ENCODE measurements at regions not wholly inside any gene's neighbourhood (a gene's known extent, or its start where the extent isn't known, plus 50 kb on each side); places are given as distances from the start of the nearest gene placed in this dataset.
"Not testable (repeated sequence)": the region's sequence is repeated elsewhere in the genome, so short reads cannot be mapped to it uniquely, and the experiment has no call there.

DNA sequence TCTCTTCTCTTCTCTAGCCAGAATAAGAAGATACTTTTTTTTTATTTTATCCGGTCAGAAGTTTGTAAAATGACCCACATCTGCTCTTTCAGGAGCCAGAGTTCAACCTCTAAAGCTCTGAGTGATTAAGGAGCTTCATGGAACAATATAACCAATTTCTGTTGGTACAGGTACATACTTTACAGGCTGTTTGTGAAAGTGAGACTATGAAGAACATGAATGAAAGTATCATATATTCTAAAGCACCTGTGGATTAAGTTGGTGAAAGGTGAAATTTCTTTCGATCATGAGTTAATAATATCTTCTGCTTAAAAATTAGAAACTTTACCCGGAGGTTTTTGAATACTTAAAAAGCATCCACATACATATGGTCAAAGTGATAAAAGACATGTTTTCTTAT is 65.2 kb downstream of the DMRT2 start:
- DNase-seq, result no peak

DNA sequence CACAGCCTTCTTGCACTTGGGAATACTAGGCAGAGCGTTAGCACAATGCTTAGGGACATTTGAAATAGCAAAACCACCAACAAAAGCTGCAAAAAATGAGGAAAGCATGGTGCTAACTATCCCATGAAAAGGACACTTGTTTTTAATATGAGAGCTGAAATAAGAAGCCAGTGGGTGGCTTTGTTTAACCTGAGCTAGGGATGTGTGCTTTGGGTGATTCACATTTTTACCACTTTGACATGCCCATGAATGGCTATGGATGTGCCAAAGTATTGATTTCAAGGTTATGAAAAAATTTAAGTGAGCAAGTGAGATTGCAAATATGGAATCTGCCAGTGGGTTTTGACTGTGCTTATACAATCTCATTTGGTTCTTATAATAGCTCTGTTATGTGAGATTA is 67.3 kb downstream of the DMRT2 start:
- DNase-seq, result no peak

DNA sequence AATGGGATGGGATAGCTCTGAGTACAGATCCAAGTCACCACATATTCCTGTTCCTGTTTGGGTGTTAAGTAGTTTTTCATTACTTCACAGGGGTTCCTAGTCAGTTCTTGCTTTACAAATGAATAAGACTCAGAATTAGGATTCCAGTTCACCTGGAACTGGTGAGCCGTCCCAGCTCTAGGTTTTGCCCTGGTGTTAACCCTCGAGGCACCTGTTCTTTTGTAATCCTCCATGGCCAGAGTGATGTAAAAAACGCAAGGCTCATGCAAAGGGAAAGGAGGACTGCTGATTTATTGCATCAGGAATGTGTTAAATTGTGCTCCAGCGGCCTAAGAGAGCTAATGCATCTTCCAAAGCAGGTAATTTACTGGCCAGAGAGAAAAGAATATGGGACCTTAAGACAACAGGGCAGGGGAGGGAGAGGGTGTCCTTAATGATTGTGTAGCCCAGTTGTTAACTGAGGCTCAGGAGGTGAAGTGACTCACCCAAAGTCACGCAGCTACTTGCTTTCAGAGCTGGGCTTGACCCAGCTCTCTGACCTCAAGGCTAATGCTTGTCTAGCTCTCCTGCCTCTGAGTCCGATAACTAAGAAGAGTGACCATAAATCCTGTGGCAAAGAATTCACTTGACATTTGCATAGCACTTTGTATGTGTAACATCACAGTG is 70.5 kb downstream of the DMRT2 start:
- no peak for DNase-seq

DNA sequence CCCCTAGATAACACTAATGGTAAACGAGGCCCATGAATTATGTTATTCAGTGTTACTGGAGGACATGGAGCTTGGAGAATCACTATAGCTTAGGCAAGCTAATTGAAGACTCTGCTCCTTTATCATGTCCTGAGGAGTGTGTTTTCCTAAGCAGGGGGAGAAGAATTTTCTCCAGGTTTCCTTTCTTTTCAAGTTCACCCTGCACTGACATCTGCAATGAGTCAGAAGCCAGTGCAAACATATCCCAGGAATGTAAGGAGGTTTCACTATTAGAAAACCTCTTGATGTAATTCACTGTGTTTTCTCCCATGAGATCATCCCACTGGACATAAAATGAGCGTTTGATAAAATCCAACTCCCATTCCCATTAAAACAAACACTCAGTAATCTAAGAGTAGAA is 75.6 kb downstream of the DMRT2 start:
- no peak for DNase-seq

DNA sequence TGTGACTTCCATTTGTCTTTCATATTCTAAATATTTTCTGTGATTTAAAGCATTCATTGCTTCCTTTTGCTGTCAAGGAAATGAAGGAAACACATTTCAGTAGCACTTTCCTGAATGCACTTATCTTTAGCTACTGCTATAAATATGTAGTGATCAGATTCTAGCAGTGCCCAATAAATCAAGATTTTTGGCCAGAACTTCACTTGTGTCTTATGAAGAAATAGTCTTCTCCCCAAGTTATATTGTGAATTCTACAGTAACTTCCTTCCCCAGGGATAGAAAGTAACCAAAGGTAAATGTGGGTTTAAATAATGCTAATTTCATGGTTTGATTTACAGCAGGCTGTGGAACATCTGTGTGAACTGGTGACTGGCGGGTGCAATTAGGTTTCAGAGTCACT is 77.9 kb downstream of the DMRT2 start:
- no peak for DNase-seq

DNA sequence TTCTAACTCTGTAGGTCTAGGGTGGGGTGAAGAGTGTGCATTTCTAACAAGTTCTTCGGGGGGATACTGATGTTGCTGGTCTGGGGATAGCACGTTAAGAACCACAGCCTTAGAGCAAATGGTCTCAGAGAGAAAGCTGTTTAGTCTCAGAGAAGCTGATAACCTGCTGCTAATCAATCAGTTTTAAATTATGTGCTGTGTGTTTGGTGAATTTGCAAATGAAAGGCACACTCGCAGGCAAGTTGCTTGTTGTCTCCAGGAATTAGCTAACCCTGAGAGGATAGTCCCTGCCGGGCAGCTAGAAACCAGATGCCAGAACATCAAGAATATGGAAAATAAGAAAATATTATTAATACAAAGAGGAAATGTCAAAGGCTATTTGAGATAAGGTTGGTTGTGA is 79.2 kb downstream of the DMRT2 start:
- no peak for DNase-seq

DNA sequence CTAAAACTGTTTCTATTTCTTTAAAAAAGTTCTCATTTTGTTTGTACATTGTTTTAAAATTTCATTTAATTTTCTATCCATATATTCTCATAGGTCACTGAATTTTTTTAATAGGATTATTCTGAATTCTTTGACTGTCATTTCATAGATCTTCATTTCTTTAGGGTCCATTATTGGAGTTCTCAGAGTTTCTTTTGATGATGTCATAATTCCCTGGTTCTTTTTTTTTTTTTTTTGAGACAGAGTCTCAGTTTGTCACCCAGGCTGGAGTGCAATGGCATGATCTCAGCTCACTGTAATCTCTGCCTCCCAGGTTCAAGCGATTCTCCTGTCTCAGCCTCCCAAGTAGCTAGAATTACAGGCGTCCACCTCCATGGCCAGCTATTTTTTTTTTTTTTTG is 89.9 kb downstream of the DMRT2 start:
- no peak for DNase-seq

DNA sequence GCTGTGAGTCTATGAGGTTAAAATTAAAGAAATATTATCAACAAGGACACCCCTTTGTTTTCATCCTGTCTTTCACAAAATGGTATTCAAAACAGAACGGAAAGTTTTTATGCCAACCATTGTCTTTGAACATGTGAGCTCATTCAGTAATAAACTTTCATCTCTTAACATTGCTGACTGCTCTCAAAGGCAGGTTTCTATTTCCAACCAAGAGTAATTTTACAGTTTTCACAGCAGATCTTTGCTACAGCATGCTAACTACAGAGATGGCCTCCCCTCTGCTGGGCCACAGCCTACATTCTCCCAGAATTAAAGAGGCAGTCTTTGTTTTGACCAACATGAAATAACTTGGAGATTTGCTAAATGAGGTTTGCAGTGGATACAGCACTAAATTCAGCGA is 101.5 kb downstream of the DMRT2 start:
- no peak for DNase-seq

DNA sequence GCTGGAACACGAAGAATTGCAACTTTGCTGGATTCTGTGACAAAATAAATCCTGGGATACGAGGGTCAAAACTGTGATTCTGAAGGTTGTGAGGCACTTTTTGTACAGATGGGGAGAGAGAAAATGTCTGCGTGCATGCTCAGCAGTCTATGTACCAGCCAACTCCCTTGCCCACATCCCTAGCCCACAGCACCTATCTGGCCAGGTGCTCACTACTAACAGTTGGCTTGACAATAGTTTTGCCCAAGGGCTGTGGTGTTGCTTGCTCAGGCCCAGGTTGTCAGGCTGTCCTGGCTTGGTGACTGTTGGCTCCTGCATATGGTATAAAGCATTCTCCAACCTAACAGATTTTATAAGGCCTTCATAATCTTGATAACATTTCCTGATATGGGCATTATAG is 102.0 kb downstream of the DMRT2 start:
- DNase-seq, result no peak

DNA sequence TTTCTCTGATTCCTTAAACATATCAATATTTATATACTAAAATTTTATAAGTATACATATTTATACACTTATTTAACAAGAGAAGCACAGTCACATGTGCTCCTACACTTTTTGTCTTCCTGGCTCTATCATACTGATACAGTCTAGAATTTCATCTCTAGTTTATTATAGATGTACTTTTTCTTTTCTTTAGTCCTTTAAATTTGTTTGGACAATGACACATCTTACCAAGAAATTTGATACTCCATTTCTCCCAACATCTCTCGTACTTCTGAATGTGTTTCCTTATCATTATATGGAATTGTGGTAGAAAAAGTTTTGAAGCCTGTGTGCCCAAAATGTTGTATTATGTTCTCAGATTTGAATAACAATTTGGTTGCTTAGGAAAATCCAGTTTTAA is 104.6 kb downstream of the DMRT2 start:
- no peak for DNase-seq

DNA sequence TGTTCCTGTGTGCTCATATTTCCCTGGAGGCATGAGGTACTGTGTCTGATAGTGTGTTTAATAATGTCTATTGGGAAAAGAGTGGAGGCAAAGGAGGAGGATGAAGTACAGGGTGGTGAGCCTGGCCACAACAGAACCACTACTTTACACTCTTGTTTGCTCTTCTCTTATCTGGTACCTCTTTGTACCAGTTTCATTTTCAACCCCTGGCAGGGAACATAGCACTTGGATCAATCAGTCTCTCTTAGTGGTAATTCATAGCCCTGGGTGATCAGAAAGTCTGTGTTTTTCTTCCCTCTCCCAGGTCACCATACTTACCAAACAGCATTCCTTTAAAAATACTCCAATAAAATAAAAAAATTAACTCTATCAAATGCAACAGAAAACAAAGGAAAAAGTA is 105.4 kb downstream of the DMRT2 start:
- DNase-seq, result no peak

DNA sequence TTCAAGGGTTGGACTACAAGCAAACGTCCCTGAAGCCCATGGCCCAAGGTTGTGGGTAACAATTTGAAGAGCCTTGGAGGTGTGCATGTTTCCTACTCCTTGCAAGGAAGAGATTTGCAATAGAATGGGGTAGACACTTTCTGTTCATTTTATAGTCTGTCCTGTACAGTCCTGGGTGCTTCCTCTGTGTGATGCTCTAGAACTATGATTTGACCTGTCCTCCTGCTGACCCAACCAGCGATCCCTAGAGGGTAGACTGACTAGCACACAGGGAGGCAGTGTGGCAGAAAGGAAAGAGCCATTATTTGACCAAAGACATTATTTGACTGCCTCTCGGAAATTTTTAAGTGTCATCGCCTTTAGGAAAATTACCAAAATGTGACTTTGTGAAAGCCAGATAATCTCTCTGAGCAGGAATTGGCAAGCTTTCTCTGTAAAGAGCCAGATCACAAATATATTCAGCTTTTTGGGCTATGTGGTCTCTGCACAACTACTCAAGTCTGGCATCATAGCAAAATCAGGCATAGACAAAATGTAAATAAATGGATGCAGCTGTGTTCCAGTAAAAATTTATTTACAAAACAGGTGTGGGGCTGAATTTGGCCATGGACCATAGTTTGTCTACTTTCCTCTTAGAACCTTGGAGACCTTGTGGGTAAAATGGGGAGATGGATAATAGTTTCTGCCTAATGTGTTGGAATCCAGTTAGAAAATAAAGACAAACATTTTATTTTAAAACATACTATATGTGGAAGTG is 106.8 kb downstream of the DMRT2 start:
- DNase-seq, result no peak

DNA sequence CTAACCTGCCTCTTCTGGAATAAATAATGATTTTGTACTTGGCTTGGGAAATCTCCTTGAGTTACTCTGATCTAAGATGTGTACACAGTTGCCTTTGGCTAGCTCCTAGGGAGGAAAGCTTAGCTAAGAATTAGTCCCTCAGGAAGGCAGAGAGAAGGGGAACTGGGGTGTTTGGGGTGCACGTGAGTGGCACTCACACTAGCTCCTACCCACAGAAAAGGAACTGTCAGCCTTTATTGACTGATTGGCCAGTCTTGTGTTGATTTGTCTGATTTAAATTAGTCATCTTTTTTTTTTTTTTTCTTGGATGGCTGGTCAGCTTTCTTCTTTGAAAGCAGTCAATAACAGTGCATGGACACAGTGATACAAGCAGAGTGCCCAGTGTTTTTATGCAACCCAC is 107.7 kb downstream of the DMRT2 start:
- DNase-seq, result no peak

DNA sequence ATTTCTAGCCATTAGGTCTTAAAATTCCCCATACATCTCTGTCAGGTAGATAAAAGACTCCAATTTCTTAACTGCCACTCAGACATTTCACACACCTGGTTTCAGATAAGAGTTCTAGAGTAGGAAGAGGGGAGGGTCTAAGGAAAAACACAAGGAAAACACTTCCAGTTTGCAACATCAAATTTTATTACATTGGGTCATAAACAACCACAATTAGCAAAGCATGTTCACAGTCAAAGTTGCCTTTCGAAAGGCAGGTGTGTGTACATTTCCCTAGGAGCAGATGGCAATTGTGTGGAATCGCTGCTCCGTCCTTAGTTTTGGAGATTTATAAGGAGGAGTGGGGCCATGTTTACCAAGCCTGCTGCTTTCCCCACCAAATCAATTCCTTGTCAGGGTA is 120.8 kb downstream of the DMRT2 start:
- DNase-seq, result no peak

DNA sequence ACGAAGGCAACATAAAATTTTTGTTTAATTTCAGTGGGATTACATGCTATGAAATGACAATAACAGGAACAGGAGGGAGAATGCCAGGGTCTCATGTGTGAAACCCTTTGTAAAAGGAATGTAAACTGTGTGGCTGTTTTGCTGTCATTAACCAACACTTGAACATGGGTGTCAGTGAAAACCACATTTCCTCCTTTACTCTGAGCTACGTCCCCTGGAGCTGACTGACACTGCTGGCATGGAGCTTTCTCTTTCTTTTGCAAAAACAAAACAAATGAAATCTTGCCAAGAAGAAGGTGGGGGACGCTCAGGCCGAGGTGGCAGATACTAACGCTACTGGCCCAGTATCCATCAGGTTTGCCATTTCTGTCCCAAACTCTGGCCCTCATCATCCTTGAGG is 121.4 kb downstream of the DMRT2 start:
- DNase-seq, result no peak

DNA sequence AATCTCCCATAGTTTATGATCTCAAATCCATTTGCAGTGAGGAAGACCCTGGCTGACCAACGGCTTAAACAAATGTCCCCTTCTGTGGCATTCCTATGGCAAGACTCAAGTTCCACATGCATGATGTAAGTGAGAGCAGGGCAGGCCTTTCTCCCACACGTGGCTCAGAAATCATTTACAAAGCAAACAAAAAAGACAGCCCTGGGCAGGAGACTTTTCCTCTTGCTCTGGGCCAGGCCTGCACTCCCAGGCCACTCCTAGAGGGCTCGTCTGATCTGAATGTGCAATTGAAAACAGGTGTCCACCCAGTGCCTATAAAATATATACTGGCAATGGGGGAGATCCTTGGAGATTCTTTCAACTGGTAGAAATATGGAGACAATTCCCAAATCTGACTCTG is 123.1 kb downstream of the DMRT2 start:
- no peak for DNase-seq

DNA sequence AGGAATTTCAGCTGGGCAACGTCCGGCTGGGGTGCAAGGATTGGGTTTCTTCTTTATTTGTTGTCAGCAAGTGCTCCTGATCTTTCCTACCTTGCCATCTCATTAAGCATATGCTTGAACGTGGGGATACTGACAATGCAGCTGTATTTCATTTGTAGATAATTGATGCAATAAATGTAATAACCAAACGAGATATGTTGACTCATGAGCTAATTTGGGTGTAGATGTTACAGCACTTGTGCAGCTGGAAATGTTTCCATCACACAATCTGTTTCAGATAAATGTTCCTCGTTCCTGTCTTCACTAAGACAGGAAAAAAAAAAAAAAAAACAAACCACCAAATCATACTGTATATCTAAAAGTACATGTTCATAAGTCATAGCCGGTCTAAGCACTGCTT is 123.8 kb downstream of the DMRT2 start:
- no peak for DNase-seq

DNA sequence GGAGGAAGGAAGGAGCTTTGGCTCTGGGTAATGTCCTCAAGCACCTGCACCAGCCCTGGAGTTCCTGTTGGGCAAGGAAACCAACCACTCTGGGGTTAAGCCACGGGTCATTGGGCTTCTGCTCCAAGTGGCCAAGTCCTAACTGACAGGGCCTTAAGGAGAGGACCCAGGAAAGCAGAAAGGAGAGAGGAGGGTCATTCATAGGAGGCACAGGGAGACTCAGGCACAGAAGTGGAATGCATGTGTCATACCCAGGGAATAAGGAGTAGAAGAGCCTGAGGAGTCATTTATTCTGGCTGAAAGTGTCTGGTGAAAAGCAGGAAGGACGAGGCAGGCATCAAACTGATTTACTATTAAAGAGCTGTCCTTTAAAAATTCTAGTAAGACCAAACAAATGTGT is 129.2 kb downstream of the DMRT2 start:
- DNase-seq, result no peak

DNA sequence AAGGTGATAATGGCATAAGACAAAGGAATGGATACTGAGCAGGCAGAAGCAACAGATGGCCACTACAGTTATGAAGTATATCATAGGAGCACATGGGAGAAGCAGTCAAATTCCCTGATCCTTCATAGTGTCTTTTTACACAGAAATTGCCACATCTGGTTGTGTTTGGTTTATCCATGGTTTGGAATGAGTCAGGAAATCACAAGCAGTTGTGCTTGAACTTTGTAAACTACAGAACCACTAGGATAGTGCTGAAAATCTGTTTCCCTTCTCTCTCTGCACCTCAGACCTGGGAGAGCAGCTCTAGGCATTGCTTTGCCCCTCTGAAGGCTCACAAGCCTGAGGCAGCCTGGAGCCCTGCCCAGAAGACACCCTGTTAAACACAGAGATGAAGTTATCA is 134.0 kb downstream of the DMRT2 start:
- no peak for DNase-seq

DNA sequence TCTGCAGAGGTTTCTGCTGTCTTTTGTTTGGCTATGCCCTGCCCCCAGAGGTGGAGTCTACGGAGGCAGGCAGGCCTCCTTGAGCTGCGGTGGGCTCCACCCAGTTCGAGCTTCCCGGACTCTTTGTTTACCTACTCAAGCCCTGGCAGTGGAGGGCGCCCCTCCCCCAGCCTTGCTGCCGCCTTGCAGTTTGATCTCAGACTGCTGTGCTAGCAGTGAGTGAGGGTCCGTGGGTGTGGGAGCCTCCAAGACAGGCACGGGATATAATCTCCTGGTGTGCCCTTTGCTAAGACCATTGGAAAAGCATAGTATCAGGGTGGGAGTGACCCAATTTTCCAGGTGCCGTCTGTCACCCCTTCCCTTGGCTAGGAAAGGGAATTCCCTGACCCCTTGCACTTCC is 137.0 kb downstream of the DMRT2 start:
- not testable (repeated sequence) for DNase-seq

DNA sequence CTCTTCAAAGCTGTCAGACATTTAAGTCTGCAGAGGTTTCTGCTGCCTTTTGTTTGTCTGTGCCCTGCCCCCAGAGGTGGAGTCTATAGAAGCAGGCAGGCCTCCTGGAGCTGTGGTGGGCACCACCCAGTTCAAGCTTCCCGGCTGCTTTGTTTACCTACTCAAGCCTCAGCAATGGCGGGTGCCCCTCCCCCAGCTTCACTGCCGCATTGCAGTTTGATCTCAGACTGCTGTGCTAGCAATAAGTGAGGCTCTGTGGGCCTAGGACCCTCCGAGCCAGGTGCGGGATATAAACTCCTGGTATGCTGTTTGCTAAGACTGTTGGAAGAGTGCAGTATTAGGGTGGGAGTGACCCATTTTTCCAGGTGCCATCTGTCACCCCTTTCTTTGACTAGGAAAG is 145.5 kb downstream of the DMRT2 start:
- not testable (repeated sequence) for DNase-seq

DNA sequence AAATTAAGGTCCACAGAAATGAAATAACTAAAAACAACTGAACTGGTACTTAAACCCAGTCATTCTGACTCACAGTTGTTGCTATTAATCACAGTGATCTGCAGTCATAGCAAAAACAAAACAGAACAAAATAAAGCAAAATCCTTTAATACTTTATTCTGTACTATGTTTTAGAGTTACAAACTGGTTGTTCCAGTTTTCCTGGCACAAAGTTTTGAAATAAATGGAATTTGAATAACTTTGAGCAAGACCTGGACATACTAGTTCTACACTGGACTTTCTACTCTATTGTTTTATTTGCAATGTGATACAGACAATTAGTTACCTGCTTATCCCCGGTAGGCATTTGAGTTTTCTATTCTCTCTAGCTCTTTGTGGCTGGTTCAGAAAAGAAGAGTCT is 147.9 kb downstream of the DMRT2 start:
- no peak for DNase-seq

DNA sequence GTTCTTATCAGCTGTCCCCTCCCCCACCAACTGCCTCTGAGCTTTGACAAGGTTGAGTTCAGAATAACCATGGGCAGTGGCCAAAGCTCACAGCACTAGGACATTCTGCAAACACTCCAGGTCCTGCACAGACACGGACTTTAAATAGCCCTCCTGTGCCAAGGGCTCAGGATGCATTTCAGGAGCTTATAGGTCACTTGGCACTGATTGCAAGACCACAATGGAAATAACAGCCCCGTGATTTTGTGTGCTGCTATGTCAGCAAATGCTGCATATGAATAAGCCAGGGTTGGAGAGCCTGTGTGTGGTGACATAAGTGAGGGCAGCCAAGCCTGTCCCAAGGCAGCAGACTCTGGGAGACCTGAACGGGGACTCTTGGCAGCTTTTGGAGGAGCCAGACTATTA is 150.7 kb downstream of the DMRT2 start:
- no peak for DNase-seq

DNA sequence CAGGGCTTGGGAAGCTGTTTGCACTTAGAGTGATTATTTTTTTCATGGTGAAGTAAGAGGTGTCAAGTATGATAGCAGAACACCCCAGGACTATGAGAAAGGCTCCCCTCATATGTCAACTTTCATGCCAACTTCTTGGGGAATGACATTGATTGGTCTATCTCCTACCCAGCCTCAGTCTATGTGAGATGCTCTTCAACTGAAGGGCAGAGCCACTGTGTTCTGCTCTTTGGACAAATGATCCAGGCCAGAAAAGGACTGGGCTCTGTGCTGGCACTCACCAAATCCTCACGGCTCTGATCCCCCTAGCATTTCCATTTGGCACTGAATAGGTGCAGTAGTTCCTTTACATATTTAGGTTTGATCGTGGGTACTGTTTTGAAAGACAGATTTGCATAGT is 151.1 kb downstream of the DMRT2 start:
- DNase-seq, result no peak

DNA sequence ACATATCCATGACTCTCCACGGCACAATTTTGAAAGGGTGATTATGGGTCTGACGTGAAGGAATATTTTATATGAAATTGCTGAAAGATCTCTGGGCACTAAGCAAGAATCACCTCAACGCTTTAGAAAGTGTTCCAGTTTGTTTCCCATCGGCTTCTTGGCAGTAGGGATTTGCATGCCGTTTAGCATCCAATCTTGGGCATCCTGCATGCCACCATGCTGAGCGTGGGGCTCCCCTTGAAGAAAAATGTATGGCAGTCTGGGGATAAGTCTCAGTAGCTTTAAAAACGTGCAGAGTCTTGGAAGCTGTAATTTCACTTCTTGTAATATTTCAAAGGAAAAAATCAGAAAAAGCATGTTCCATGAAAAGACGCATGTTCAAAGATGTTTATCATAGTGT is 151.7 kb downstream of the DMRT2 start:
- no peak for DNase-seq

Measured in CD4-positive, alpha-beta T cell treated with Interleukin-17A for 1 hour (primary cell).